Spleen (tissue), 11 donors: ENCODE measurements at regions not wholly inside any gene's neighbourhood (a gene's known extent, or its start where the extent isn't known, plus 50 kb on each side); places are given as distances from the start of the nearest gene placed in this dataset.

ENCODE experiments used
- DNase-seq: peaks from one replicate; pipeline ENCODE4 v3.0.0-alpha.2; 2020
- H3K27ac ChIP-seq, 8 donors: fragments of 200-600 bp; sonication (generic) in 7 of 8; 1 replicate in 4 of 8; 2 replicates in 4 of 8; pipeline versions ENCODE4 v1.5.0 to v1.8.0; 2016 to 2021; ENCODE audit warnings: inconsistent platforms in 4 of 8, mild to moderate bottlenecking in 4 of 8, moderate library complexity in 1 of 8
- H3K27me3 ChIP-seq, 7 donors: fragments of 200-600 bp; sonication (generic) in 6 of 7; replicated peaks in 1 of 7; 1 replicate in 4 of 7; 2 replicates in 3 of 7; pipeline versions ENCODE4 v1.5.0 to v1.8.0; 2016 to 2021; ENCODE audit warnings: inconsistent platforms in 3 of 7, mild to moderate bottlenecking in 1 of 7
- H3K36me3 ChIP-seq, 6 donors: fragments of 200-600 bp; sonication (generic) in 5 of 6; 1 replicate in 4 of 6; 2 replicates in 2 of 6; pipeline versions ENCODE4 v1.5.0 to v1.8.0; 2016 to 2021; ENCODE audit warnings: inconsistent platforms in 2 of 6
- H3K4me1 ChIP-seq, 6 donors: fragments of 200-600 bp; sonication (generic) in 5 of 6; 1 replicate in 3 of 6; 2 replicates in 3 of 6; pipeline versions ENCODE4 v1.5.0 to v1.8.0; 2016 to 2021; ENCODE audit warnings: inconsistent platforms in 3 of 6
- H3K4me3 ChIP-seq, 8 donors: fragments of 200-600 bp; sonication (generic) in 7 of 8; 1 replicate in 4 of 8; 2 replicates in 4 of 8; pipeline versions ENCODE4 v1.5.0 to v1.8.0; 2016 to 2021; ENCODE audit warnings: inconsistent platforms in 4 of 8, mild to moderate bottlenecking in 4 of 8, moderate library complexity in 2 of 8
- H3K9me3 ChIP-seq, 8 donors: fragments of 200-600 bp; sonication (generic) in 7 of 8; 1 replicate in 4 of 8; 2 replicates in 4 of 8; pipeline versions ENCODE4 v1.5.0 to v1.8.0; 2016 to 2021; ENCODE audit warnings: inconsistent platforms in 4 of 8
- CTCF ChIP-seq, 11 experiments: fragments of 200-600 bp in 7 of 11; fragments of 450-650 bp in 4 of 11; sonication (generic) in 4 of 11; IDR thresholded peaks in 8 of 11; conservative IDR thresholded peaks in 3 of 11; 1 replicate in 7 of 11; 2 replicates in 4 of 11; pipeline versions ENCODE4 v1.4.0 to v1.8.0; 2016 to 2021; ENCODE audit warnings: antibody characterized with exemption in 11 of 11, inconsistent platforms in 4 of 11, mild to moderate bottlenecking in 1 of 11
- POLR2A ChIP-seq, 3 donors: fragments of 450-650 bp; IDR thresholded peaks; one replicate each; pipeline ENCODE4 v1.5.1; 2017; ENCODE audit warnings: antibody characterized with exemption in 3 of 3, mild to moderate bottlenecking in 1 of 3
- POLR2AphosphoS5 ChIP-seq, 3 donors: sonication (generic); formaldehyde crosslinking; IDR thresholded peaks; one replicate each; pipeline ENCODE4 v1.5.1; 2017; ENCODE audit warnings: antibody characterized with exemption in 3 of 3
- WGBS, 5 donors: extraction: QIAGEN DNeasy Blood & Tissue Kit in 3 of 5; methylation state at CpG; one replicate each; pipeline versions ENCODE4 v1.1.5 to v1.1.7; 2013 to 2018; 5-methylcytosine and 5-hydroxymethylcytosine counted together
- intact Hi-C: fragments of 100-400 bp; cut with DNase I; formaldehyde crosslinking; loops from one replicate; pipeline ENCODE4 v1.15.0; 2023; ENCODE audit warnings: low total_unique reads
- donor health status: healthy with polysubstance abuse.
- donor health status: DM: no; HTN: no; CAD: no; lungs with moderate emphysema.
- donor health status: DM: no; HTN: no; CAD: no.
- donor health status: Bipolar disorder and iron deficiency.
- donor health status: healthy.
- donor health status: DM: no; HTN: no; CAD: no.
- donor health status: DM: yes; HTN: yes; CAD: no.

- Histone ChIP-seq H3K27me3 (no peaks in the 10 kb centered on the region), H3K4me3 (no peak overlapping the region), H3K9me3 (no peaks in the 10 kb centered on the region), H3K27ac (no peak overlapping the region), H3K4me1 (no peaks in the 10 kb centered on the region), H3K36me3 (no peaks in the 10 kb centered on the region)
- intact Hi-C loops = no loop called here
- DNase-seq = no peak
- TF ChIP-seq POLR2AphosphoS5 (IDR thresholded peaks at IDR 0.05) (no peak), CTCF (IDR thresholded peaks at IDR 0.05 in 8 of 11, conservative IDR thresholded peaks at IDR 0.05 in 3 of 11) (no peak), POLR2A (IDR thresholded peaks at IDR 0.05) (no peak)
- 43 to 76% (median 66%) methylated on average over 1 of the region's 1 CpG for WGBS, 5 donors
Measured at GRCh38 chr5:147018812-147019211, 140.3 kb upstream of the PPP2R2B start.

GRCh38 chr5:147036691-147037245 is 158.2 kb upstream of the PPP2R2B start:
- H3K4me3 ChIP-seq = no peak overlapping the region
- intact Hi-C loops = no loop called here

GRCh38 chr5:147037515-147038205 is 159.1 kb upstream of the PPP2R2B start:
- no peaks in the 10 kb centered on the region for H3K27me3 ChIP-seq
- 67 to 81% (median 80%) methylated on average over 3 of the region's 3 CpGs for WGBS, 5 donors
- H3K9me3 ChIP-seq = peaks cover 0 to 4% (median 0%) of the 10 kb centered on the region in 8 donors
- no peak overlapping the region for H3K27ac ChIP-seq
- TF ChIP-seq POLR2AphosphoS5 (IDR thresholded peaks at IDR 0.05) (no peak), CTCF (IDR thresholded peaks at IDR 0.05 in 8 of 11, conservative IDR thresholded peaks at IDR 0.05 in 3 of 11) (no peak), POLR2A (IDR thresholded peaks at IDR 0.05) (no peak)
- no peaks in the 10 kb centered on the region for H3K4me1 ChIP-seq
- no peak for DNase-seq
- intact Hi-C loops = no loop called here
- no peak overlapping the region for H3K4me3 ChIP-seq
- no peaks in the 10 kb centered on the region for H3K36me3 ChIP-seq

More at GRCh38 chr5:147036691-147037245, 158.2 kb upstream of the PPP2R2B start:
- no peak overlapping the region for H3K27ac ChIP-seq
- WGBS, 5 donors = 65 to 84% (median 77%) methylated on average over 4 of the region's 4 CpGs
- no peaks in the 10 kb centered on the region for H3K27me3 ChIP-seq
- DNase-seq = no peak
- peaks cover 0 to 9% (median 0%) of the 10 kb centered on the region in 8 donors for H3K9me3 ChIP-seq
- TF ChIP-seq POLR2AphosphoS5 (IDR thresholded peaks at IDR 0.05) (no peak), CTCF (IDR thresholded peaks at IDR 0.05 in 8 of 11, conservative IDR thresholded peaks at IDR 0.05 in 3 of 11) (no peak), POLR2A (IDR thresholded peaks at IDR 0.05) (no peak)
- no peaks in the 10 kb centered on the region for H3K4me1 ChIP-seq
- no peaks in the 10 kb centered on the region for H3K36me3 ChIP-seq

- H3K36me3 ChIP-seq = no peaks in the 10 kb centered on the region
- intact Hi-C loops = no loop called here
- TF ChIP-seq POLR2AphosphoS5 (IDR thresholded peaks at IDR 0.05) (no peak), POLR2A (IDR thresholded peaks at IDR 0.05) (no peak), CTCF (IDR thresholded peaks at IDR 0.05 in 8 of 11, conservative IDR thresholded peaks at IDR 0.05 in 3 of 11) (no peak)
- no peak overlapping the region for H3K27ac ChIP-seq
- H3K4me3 ChIP-seq = no peak overlapping the region
- H3K9me3 ChIP-seq = no peaks in the 10 kb centered on the region
- DNase-seq = no peak
- WGBS, 5 donors = 77 to 89% (median 82%) methylated on average over 3 of the region's 3 CpGs
- H3K27me3 ChIP-seq = no peaks in the 10 kb centered on the region
- no peaks in the 10 kb centered on the region for H3K4me1 ChIP-seq
Measured at GRCh38 chr5:147040856-147041255, 162.3 kb upstream of the PPP2R2B start.
